ENCODE measurements at regions not wholly inside any gene's neighbourhood (a gene's known extent, or its start where the extent isn't known, plus 50 kb on each side); places are given as distances from the start of the nearest gene placed in this dataset.

DNA sequence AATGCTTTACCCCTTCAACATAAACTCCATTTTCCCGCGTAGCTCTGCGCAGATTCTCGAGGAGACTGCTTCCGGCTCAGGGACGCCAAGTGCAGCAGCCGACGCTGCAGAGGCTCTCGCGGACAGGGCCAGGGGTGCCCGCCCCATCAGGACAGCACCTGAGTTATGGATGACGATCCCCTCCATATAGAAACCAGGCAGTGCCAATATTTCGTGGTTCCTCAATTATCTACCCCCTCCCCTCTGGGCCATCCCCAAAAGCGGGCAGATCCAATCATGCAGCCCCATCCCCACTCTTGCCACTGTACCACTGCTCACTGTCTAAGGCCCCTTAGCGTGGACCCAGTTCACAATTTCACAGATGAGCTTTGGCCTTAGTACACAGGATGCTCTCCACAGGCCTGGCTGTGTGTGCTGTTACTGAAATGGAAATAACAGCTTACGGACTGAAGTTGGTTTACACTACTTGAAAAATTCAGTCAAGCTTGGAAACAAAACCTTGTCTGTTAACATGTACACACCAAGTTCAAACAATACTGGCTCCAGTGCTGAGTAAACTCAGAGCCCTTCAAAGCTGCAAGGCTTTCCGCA lies 74.5 kb downstream of the DACT2 start:
- no peaks in the 10 kb centered on the region for H3K79me2 ChIP-seq (ENCODE audit: insufficient read depth, low read depth, low read length)
- no TSS peak for BruUV-seq (replicated peaks)
- no peak overlapping the region for H3K27ac ChIP-seq (ENCODE audit: low read depth, low read length, poor library complexity, severe bottlenecking)
- no peak overlapping the region for H3K4me2 ChIP-seq (ENCODE audit: low read length)
- no peaks in the 10 kb centered on the region for H3K4me1 ChIP-seq (ENCODE audit: insufficient read depth, low read length, poor library complexity, severe bottlenecking)
- no peak overlapping the region for H2AFZ ChIP-seq (ENCODE audit: low read length)
- POLR2A ChIA-PET, result no interaction called here
- H3K9me3 ChIP-seq (ENCODE audit: low read length), result no peaks in the 10 kb centered on the region
- H3K4me3 ChIP-seq (ENCODE audit: low read depth, low read length, poor library complexity, severe bottlenecking), result no peak overlapping the region
- TF ChIP-seq, protein P1, sequence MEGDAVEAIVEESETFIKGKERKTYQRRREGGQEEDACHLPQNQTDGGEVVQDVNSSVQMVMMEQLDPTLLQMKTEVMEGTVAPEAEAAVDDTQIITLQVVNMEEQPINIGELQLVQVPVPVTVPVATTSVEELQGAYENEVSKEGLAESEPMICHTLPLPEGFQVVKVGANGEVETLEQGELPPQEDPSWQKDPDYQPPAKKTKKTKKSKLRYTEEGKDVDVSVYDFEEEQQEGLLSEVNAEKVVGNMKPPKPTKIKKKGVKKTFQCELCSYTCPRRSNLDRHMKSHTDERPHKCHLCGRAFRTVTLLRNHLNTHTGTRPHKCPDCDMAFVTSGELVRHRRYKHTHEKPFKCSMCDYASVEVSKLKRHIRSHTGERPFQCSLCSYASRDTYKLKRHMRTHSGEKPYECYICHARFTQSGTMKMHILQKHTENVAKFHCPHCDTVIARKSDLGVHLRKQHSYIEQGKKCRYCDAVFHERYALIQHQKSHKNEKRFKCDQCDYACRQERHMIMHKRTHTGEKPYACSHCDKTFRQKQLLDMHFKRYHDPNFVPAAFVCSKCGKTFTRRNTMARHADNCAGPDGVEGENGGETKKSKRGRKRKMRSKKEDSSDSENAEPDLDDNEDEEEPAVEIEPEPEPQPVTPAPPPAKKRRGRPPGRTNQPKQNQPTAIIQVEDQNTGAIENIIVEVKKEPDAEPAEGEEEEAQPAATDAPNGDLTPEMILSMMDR (conservative IDR thresholded peaks at IDR 0.05; ENCODE audit: low read length), result no peak
- TF ChIP-seq EZH2phosphoT487 (IDR thresholded peaks at IDR 0.05; ENCODE audit: borderline replicate concordance, low read depth, low read length), result no peak
- CTCF ChIA-PET (ENCODE audit: unreplicated experiment), result no interaction called here
- H4K20me1 ChIP-seq (ENCODE audit: insufficient read depth, low read length), result no peaks in the 10 kb centered on the region
- H3K9me2 ChIP-seq (ENCODE audit: insufficient read depth, low read length), result no peaks in the 10 kb centered on the region
- DNase-seq (ENCODE audit: low spot score), result no peak
- no peaks in the 10 kb centered on the region for H3K36me3 ChIP-seq (ENCODE audit: insufficient read depth, low read length)
- intact Hi-C loops (cut with micrococcal nuclease; ENCODE audit: unreplicated experiment), result no loop called here

DNA sequence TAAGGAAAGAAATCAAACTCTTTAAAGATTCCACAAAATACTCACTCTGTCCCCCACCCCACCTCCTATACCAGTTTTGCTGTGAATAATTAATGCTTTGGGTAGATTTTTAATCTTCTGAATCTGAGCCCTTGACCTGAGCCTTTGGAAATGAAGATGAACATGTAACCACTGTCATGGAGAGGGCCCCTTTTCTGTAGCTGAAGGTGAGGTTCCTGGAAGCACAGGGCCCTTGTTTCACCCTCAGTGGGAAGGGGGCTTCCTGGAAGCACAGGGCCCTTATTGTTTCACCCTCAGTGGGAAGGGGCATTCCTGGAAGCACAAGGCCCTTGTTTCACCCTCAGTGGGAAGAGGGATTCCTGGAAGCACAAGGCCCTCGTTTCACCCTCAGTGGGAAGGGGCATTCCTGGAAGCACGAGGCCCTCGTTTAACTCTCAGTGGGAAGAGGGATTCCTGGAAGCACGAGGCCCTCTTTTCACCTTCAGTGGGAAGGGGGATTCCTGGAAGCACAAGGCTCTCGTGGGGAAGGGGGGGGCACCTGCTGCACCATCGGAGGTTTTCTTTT lies 75.7 kb downstream of the DACT2 start:
- H3K4me1 ChIP-seq (ENCODE audit: insufficient read depth, low read length, poor library complexity, severe bottlenecking), result no peaks in the 10 kb centered on the region
- TF ChIP-seq, protein P1 (conservative IDR thresholded peaks at IDR 0.05; ENCODE audit: low read length), result no peak
- no peak for TF ChIP-seq EZH2phosphoT487 (IDR thresholded peaks at IDR 0.05; ENCODE audit: borderline replicate concordance, low read depth, low read length)
- H3K4me2 ChIP-seq (ENCODE audit: low read length), result no peak overlapping the region
- H3K9me2 ChIP-seq (ENCODE audit: insufficient read depth, low read length), result no peaks in the 10 kb centered on the region
- H3K79me2 ChIP-seq (ENCODE audit: insufficient read depth, low read depth, low read length), result no peaks in the 10 kb centered on the region
- no TSS peak for BruUV-seq (replicated peaks)
- H3K27ac ChIP-seq (ENCODE audit: low read depth, low read length, poor library complexity, severe bottlenecking), result no peak overlapping the region
- H3K36me3 ChIP-seq (ENCODE audit: insufficient read depth, low read length), result no peaks in the 10 kb centered on the region
- ChIA-PET CTCF (ENCODE audit: unreplicated experiment) (no interaction called here), POLR2A (no interaction called here)
- intact Hi-C loops (cut with micrococcal nuclease; ENCODE audit: unreplicated experiment), result no loop called here
- no peak overlapping the region for H3K4me3 ChIP-seq (ENCODE audit: low read depth, low read length, poor library complexity, severe bottlenecking)
- H4K20me1 ChIP-seq (ENCODE audit: insufficient read depth, low read length), result no peaks in the 10 kb centered on the region
- no peak overlapping the region for H2AFZ ChIP-seq (ENCODE audit: low read length)
- H3K9me3 ChIP-seq (ENCODE audit: low read length), result no peaks in the 10 kb centered on the region
- DNase-seq (ENCODE audit: low spot score), result no peak

DNA sequence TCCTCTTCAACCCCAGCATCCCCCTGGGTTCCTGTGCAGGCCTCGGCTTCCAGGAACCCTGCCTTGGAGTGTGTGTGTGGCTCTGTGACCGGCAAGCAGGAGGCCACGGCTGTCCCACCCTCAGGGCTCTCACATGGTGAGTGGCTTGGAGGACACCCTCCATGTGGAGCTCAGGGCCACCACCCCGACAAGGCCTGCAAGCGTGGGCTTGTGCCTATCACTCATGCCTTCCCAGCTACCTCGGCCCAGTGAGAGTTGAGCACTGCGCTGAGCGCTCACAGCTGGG lies 76.7 kb downstream of the DACT2 start:
- Histone ChIP-seq H2AFZ (ENCODE audit: low read length) (no peak overlapping the region), H3K4me2 (ENCODE audit: low read length) (no peak overlapping the region), H3K9me3 (ENCODE audit: low read length) (no peaks in the 10 kb centered on the region), H3K9me2 (ENCODE audit: insufficient read depth, low read length) (no peaks in the 10 kb centered on the region), H3K79me2 (ENCODE audit: insufficient read depth, low read depth, low read length) (no peaks in the 10 kb centered on the region), H3K4me3 (ENCODE audit: low read depth, low read length, poor library complexity, severe bottlenecking) (no peak overlapping the region), H3K36me3 (ENCODE audit: insufficient read depth, low read length) (no peaks in the 10 kb centered on the region), H3K4me1 (ENCODE audit: insufficient read depth, low read length, poor library complexity, severe bottlenecking) (no peaks in the 10 kb centered on the region), H4K20me1 (ENCODE audit: insufficient read depth, low read length) (no peaks in the 10 kb centered on the region), H3K27ac (ENCODE audit: low read depth, low read length, poor library complexity, severe bottlenecking) (no peak overlapping the region)
- ChIA-PET CTCF (ENCODE audit: unreplicated experiment) (no interaction called here), POLR2A (no interaction called here)
- no peak for DNase-seq (ENCODE audit: low spot score)
- no TSS peak for BruUV-seq (replicated peaks)
- intact Hi-C loops (cut with micrococcal nuclease; ENCODE audit: unreplicated experiment), result no loop called here
- TF ChIP-seq, protein P1 (conservative IDR thresholded peaks at IDR 0.05; ENCODE audit: low read length), result no peak
- TF ChIP-seq EZH2phosphoT487 (IDR thresholded peaks at IDR 0.05; ENCODE audit: borderline replicate concordance, low read depth, low read length), result no peak
